MCF 10A (cell line): ENCODE measurements at regions not wholly inside any gene's neighbourhood (a gene's known extent, or its start where the extent isn't known, plus 50 kb on each side); places are given as distances from the start of the nearest gene placed in this dataset.

Experiments
- BruUV-seq: library from RNA; stranded (reverse); fragments of 400-500 nt; replicated peaks from 2 replicates; lab custom pipeline; 2021; lab: Mats Ljungman, UMichigan
- CTCF ChIA-PET: fragments of 300-600 bp; sonication (Branson Sonifier 250); formaldehyde crosslinking; extraction: SDS; loops from one replicate; lab custom pipeline; 2021; ENCODE audit warnings: antibody characterized with exemption, inconsistent platforms; lab: Yijun Ruan, JAX
- POLR2A ChIA-PET: fragments of 300-600, 350-650 bp; sonication (Branson Sonifier 250); formaldehyde crosslinking; extraction: SDS; loops from one replicate; lab custom pipeline; 2020; ENCODE audit warnings: antibody characterized with exemption, inconsistent platforms; lab: Yijun Ruan, JAX
- DNase-seq: peaks from one replicate; pipeline ENCODE4 v3.0.0-alpha.2; 2018; ENCODE audit not compliant: unreplicated experiment
- H3K27ac Mint-ChIP-seq: one replicate; pipeline ENCODE4 v1.8.0; 2022; ENCODE audit warnings: mild to moderate bottlenecking, low read depth, mixed read lengths; ENCODE audit not compliant: unreplicated experiment
- H3K27me3 Mint-ChIP-seq: one replicate; pipeline ENCODE4 v1.8.0; 2022; ENCODE audit warnings: mixed read lengths; ENCODE audit not compliant: insufficient read depth, unreplicated experiment
- H3K36me3 Mint-ChIP-seq: one replicate; pipeline ENCODE4 v1.8.0; 2022; ENCODE audit warnings: mild to moderate bottlenecking, moderate library complexity, mixed read lengths; ENCODE audit not compliant: insufficient read depth, unreplicated experiment
- H3K4me1 Mint-ChIP-seq: one replicate; pipeline ENCODE4 v1.8.0; 2022; ENCODE audit warnings: mixed read lengths; ENCODE audit not compliant: insufficient read depth, unreplicated experiment
- H3K4me3 Mint-ChIP-seq: one replicate; pipeline ENCODE4 v1.8.0; 2022; ENCODE audit warnings: mild to moderate bottlenecking, moderate library complexity, mixed read lengths; ENCODE audit not compliant: unreplicated experiment
- H3K9me3 Mint-ChIP-seq: one replicate; pipeline ENCODE4 v1.8.0; 2022; ENCODE audit warnings: mixed read lengths; ENCODE audit not compliant: unreplicated experiment
- CTCF ChIP-seq: fragments of 200-600 bp; IDR thresholded peaks from one replicate; pipeline ENCODE4 v1.8.0; 2022; ENCODE audit warnings: antibody characterized with exemption, mild to moderate bottlenecking; ENCODE audit not compliant: unreplicated experiment
- intact Hi-C: fragments of 100-400 bp; cut with micrococcal nuclease; formaldehyde crosslinking; loops from 2 replicates; pipeline ENCODE4 v1.14.1; 2022

DNA sequence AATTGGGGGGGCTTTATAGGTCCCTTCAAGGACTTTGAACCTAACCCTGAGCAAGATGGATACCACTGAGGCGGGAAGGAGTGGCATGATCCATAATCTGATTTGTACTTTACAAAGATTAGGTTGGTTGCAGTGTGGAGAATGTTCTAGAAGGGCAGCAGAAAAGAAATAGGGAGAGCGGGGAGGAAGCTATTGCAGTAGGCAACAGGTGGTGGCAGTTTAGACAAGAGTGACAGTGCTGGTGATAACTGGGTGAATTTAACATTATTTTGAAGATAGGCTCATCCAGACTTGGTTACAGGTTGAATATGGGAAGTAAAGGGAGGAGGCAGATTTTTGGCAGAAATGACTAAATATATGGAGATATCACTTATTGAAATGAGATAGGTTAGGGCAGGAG, 179.9 kb upstream of the CADM1 start:
- no peak for TF ChIP-seq CTCF
- Mint-ChIP-seq H3K4me3 (no peak overlapping the region), H3K4me1 (no peaks in the 10 kb centered on the region), H3K27ac (no peak overlapping the region), H3K9me3 (peaks cover 7% of the 10 kb centered on the region), H3K36me3 (no peaks in the 10 kb centered on the region), H3K27me3 (peaks cover 41% of the 10 kb centered on the region)
- no peak for DNase-seq
- BruUV-seq, result no TSS peak
- intact Hi-C loops, result no loop called here
- ChIA-PET CTCF (no interaction called here), POLR2A (no interaction called here)

GRCh38 chr11:115682888-115683287, 178.7 kb upstream of the CADM1 start:
- Mint-ChIP-seq H3K9me3 (peaks cover 7% of the 10 kb centered on the region), H3K4me1 (no peaks in the 10 kb centered on the region), H3K4me3 (no peak overlapping the region), H3K36me3 (no peaks in the 10 kb centered on the region), H3K27ac (no peak overlapping the region), H3K27me3 (peaks cover 34% of the 10 kb centered on the region)
- BruUV-seq, result no TSS peak
- TF ChIP-seq CTCF, result no peak
- intact Hi-C loops, result no loop called here
- CTCF ChIA-PET, result no interaction called here
- DNase-seq, result no peak
- POLR2A ChIA-PET, result no interaction called here

GRCh38 chr11:115682101-115682500, 177.9 kb upstream of the CADM1 start:
- no peak for TF ChIP-seq CTCF
- Mint-ChIP-seq H3K27ac (no peak overlapping the region), H3K4me3 (no peak overlapping the region), H3K27me3 (peaks cover 33% of the 10 kb centered on the region), H3K4me1 (no peaks in the 10 kb centered on the region), H3K9me3 (peaks cover 7% of the 10 kb centered on the region), H3K36me3 (no peaks in the 10 kb centered on the region)
- CTCF ChIA-PET, result interaction anchor here (0.5 to 0.6 kb wide), 2 partner anchors 67 to 160 kb away, joined by 3 read pairs; no protein-coding TSS in a partner anchor
- intact Hi-C loops, result no loop called here
- POLR2A ChIA-PET, result no interaction called here
- no TSS peak for BruUV-seq
- no peak for DNase-seq

DNA sequence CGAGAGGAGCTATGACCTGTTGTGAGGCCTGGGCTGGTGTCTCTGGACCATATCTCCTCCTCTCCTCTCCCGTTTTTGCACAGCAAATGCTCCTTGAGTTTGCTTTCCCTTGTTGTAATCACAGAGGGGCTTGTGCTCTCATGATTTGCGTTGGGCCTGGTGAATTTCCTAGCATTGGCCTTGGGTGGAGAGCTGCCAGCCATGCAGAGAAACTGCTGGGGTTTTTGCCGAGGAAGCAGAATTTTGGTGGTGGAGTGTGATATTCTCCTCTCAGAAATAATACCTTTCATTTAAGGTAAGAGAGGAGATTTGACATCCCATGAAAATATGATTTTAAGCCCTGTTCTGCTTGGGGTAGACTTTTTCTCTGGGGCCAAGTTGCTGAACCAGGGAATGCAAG, 175.7 kb upstream of the CADM1 start:
- no TSS peak for BruUV-seq
- Mint-ChIP-seq H3K4me1 (no peaks in the 10 kb centered on the region), H3K9me3 (peaks cover 7% of the 10 kb centered on the region), H3K4me3 (no peak overlapping the region), H3K27ac (no peak overlapping the region), H3K27me3 (peaks cover 15% of the 10 kb centered on the region), H3K36me3 (no peaks in the 10 kb centered on the region)
- DNase-seq, result no peak
- POLR2A ChIA-PET, result no interaction called here
- CTCF ChIA-PET, result no interaction called here
- intact Hi-C loops, result no loop called here
- no peak for TF ChIP-seq CTCF
